Memory B cell (primary cell): ENCODE measurements at regions not wholly inside any gene's neighbourhood (a gene's known extent, or its start where the extent isn't known, plus 50 kb on each side); places are given as distances from the start of the nearest gene placed in this dataset.
"Not testable (repeated sequence)": the region's sequence is repeated elsewhere in the genome, so short reads cannot be mapped to it uniquely, and the experiment has no call there.

ENCODE experiments used
- ATAC-seq: fragments of 150-1000 bp; cut with Tn5 transposase; 2 replicates; pipeline ENCODE4 v1.10.0; 2021; ENCODE audit warnings: low read depth, mild to moderate bottlenecking, moderate library complexity
- DNase-seq, 2 donors: peaks; one replicate each; pipeline ENCODE4 v3.0.0; 2022; ENCODE audit warnings: low spot score in 2 of 2
- H3K27ac Mint-ChIP-seq: one replicate; pipeline ENCODE4 v1.8.0; 2022; ENCODE audit warnings: mild to moderate bottlenecking, moderate library complexity, mixed read lengths
- H3K27me3 Mint-ChIP-seq: one replicate; pipeline ENCODE4 v1.8.0; 2022; ENCODE audit warnings: mixed read lengths
- H3K36me3 Mint-ChIP-seq: one replicate; pipeline ENCODE4 v1.8.0; 2022; ENCODE audit warnings: mild to moderate bottlenecking, mixed read lengths
- H3K4me1 Mint-ChIP-seq: one replicate; pipeline ENCODE4 v1.8.0; 2022; ENCODE audit warnings: mixed read lengths
- H3K4me3 Mint-ChIP-seq: one replicate; pipeline ENCODE4 v1.8.0; 2022; ENCODE audit warnings: mild to moderate bottlenecking, moderate library complexity, mixed read lengths
- H3K9me3 Mint-ChIP-seq: one replicate; pipeline ENCODE4 v1.8.0; 2022; ENCODE audit warnings: mixed read lengths

DNA sequence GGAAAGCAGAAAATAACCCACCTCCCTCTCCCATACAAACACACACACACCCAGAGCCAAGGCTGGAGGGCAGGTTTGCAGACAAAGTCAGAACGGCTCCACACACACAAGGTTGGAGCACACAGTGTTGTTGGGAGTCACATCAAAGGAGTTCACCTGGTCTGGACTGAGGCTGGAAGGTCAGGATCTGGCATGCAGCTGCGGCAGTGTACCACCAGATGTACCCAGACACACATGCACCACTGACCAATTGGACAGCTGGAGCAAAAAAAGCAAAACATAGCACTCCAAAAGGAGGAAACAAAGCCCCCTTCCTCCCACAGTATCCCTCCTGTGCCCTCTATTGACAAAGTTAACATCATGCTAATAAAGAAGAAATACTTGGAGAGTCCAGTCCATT is 94.6 kb upstream of the KIF2A start:
- Mint-ChIP-seq H3K4me1 (peaks cover 2% of the 10 kb centered on the region), H3K27ac (no peak overlapping the region), H3K27me3 (peaks cover 8% of the 10 kb centered on the region), H3K9me3 (peaks cover 2% of the 10 kb centered on the region), H3K36me3 (no peaks in the 10 kb centered on the region), H3K4me3 (no peak overlapping the region)
- DNase-seq (no peak), ATAC-seq (no peak)

DNA sequence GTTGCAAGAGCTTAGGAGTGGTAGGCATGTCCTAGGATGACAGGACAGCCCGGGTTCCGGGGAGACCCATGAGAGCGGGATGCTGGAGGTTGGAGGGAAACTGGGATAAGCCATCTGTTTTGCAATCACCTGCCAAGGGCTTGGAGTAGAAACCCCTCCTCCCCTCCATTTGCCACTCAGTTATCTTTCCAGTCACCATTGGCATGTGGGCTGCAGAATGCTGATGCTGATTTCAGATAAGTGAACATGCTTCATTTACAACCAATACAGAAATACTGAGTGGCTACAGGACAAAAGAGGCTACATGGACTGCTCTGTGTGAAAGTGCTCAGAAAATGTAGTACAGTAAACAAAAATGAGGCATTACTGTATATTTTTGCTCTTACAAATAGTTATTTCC is 93.4 kb upstream of the KIF2A start:
- H3K27me3 Mint-ChIP-seq = peaks cover 8% of the 10 kb centered on the region
- peaks cover 2% of the 10 kb centered on the region for H3K4me1 Mint-ChIP-seq
- DNase-seq (no peak), ATAC-seq (no peak)
- no peak overlapping the region for H3K4me3 Mint-ChIP-seq
- H3K27ac Mint-ChIP-seq = no peak overlapping the region
- no peaks in the 10 kb centered on the region for H3K36me3 Mint-ChIP-seq
- peaks cover 2% of the 10 kb centered on the region for H3K9me3 Mint-ChIP-seq

DNA sequence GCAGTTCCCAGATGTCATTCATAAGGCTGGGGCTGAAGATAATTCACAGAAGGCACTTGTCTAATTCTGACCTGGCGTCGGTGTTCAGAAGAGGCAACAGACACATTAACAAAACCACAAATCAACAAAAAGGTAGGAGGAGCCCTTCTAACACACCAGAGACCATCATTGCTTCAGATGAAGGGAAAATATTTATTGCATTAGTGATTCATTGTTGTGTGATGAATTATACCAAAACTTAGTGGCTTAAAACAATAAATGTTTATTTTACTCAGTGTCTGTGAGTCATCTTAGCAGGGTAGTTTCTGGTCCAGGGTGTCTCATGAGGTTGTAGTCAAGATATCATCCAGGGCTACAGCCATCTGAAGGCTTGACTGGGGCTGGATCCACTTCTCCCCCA is 91.3 kb upstream of the KIF2A start:
- H3K27me3 Mint-ChIP-seq = peaks cover 10% of the 10 kb centered on the region
- no peak for DNase-seq
- H3K4me3 Mint-ChIP-seq = no peak overlapping the region
- H3K27ac Mint-ChIP-seq = no peak overlapping the region
- no peaks in the 10 kb centered on the region for H3K36me3 Mint-ChIP-seq
- H3K4me1 Mint-ChIP-seq = peaks cover 2% of the 10 kb centered on the region
- no peak for ATAC-seq
- H3K9me3 Mint-ChIP-seq = peaks cover 2% of the 10 kb centered on the region

DNA sequence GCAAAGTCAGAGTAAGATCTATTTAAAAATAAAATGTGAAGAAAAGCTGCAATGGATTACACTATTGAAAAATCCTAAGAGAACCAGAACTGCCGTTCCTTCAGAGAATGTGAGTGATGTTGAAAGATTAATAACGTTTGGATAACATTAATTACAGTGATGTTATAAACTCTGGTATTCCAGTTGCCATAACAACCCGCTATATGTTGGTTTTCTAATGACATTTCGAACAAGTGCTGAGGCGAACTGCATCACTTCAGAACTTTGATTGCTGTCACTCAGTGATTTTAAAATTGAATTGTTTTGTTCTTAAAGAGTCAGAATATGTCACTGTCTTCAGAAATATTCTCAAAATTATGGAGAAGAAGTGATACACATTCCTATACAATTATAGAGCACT is 89.4 kb upstream of the KIF2A start:
- H3K27ac Mint-ChIP-seq, H3K9me3 Mint-ChIP-seq, DNase-seq, ATAC-seq, H3K4me3 Mint-ChIP-seq, H3K4me1 Mint-ChIP-seq, H3K36me3 Mint-ChIP-seq: not testable (repeated sequence)
- H3K27me3 Mint-ChIP-seq = peaks cover 11% of the 10 kb centered on the region

DNA sequence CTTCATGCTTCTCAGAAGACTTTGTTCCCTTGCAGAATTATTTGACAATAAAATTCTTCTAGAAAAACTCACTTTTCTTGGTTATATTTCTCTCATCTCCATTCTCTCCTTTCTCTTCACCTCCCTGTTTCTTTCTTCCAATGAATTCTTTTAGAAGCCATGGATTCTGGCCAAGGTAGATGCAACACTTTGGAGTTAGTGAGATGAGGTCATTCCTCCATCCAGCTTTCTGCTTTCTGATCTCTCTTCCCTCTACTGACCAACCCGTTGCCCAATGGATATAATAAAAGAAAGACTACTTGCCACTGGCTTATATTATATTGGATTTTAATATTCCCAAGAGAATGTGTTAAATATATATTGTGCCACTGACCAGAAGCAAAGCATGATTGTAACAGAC is 88.9 kb upstream of the KIF2A start:
- not testable (repeated sequence) for H3K27ac Mint-ChIP-seq, H3K4me3 Mint-ChIP-seq, ATAC-seq, H3K4me1 Mint-ChIP-seq, H3K9me3 Mint-ChIP-seq, DNase-seq, H3K36me3 Mint-ChIP-seq
- peaks cover 12% of the 10 kb centered on the region for H3K27me3 Mint-ChIP-seq

DNA sequence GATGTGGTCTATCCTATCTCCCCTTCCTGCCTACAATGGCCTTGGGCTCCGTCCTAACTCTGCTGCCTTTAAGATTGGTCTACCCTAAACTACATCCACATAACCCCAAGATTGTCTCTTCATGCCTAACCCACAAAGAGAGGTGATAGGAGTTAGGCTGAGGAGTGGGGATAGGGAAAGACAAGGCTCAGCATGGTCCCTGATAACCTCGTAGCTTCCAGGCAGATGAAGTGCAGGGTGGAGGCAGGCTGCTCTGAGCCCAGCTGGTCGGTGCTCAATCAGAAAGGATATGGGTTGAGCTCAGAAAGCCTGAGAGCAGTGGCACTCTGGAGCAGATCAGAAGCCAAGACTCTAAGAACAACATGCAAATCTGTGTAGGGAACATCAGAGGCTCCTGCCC is 87.1 kb upstream of the KIF2A start:
- not testable (repeated sequence) for H3K9me3 Mint-ChIP-seq, H3K4me3 Mint-ChIP-seq, ATAC-seq, H3K4me1 Mint-ChIP-seq, H3K36me3 Mint-ChIP-seq, DNase-seq, H3K27ac Mint-ChIP-seq
- H3K27me3 Mint-ChIP-seq = peaks cover 12% of the 10 kb centered on the region

DNA sequence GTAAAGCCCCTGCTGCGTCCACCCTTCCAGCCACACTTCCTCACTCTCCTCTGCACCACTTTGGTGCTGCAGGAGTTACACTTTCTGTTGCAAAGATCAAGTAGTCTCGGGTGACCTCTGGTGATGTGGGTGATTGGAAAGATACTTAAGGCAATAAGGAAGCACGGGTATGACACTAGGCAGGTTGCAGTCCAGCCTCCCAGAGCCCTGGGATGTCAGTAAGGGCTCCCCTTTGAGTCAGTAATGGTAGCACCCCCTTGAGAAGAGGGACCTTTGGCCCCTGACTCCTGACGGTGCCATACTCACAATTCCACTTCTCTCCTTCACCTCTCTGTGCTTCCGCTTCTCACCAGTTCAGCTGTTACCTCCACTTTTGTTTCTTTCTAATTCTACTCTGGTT is 84.1 kb upstream of the KIF2A start:
- DNase-seq, H3K9me3 Mint-ChIP-seq, ATAC-seq, H3K27ac Mint-ChIP-seq, H3K36me3 Mint-ChIP-seq, H3K27me3 Mint-ChIP-seq, H3K4me3 Mint-ChIP-seq, H3K4me1 Mint-ChIP-seq: not testable (repeated sequence)

DNA sequence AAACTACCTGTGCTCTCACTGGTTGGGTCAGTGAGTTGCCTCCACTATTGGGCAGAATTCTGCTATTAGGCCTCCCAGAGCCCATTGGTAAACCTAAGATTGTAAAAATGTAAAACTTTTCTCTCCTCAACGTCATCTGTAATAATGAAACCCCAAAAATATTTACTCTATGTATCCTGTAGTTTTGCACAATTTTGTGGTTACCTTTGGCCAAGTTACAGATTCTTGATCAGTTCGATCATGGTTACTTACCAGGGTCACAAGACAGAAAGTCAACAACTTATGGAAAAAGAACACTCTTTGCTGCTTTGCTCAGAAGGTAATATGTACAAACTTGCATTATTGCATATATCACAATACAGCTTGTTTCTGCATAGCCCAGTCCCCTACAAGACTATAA is 83.7 kb upstream of the KIF2A start:
- H3K27ac Mint-ChIP-seq, ATAC-seq, H3K36me3 Mint-ChIP-seq, H3K27me3 Mint-ChIP-seq, H3K9me3 Mint-ChIP-seq, DNase-seq, H3K4me3 Mint-ChIP-seq, H3K4me1 Mint-ChIP-seq: not testable (repeated sequence)

DNA sequence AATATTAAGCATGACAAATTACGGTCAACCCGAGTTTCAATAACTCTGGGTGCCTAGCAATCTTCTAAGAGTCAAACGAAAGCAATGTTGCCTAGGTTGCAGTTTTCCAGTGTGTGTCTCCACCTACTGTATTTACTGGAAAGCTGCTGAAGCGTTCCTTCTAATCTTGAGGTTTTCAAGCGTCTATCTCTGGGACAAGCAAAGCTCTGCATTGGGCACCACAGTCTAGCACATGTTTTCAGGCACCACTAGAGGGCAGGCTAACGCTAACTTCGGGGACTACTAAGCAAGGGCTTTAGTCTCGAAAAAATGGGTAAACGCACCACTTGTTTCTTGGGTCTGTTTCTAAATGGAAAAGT is 82.7 kb upstream of the KIF2A start:
- not testable (repeated sequence) for H3K9me3 Mint-ChIP-seq, H3K4me1 Mint-ChIP-seq, H3K27me3 Mint-ChIP-seq, H3K36me3 Mint-ChIP-seq
- peak overlapping the region; percentile 90 for H3K27ac Mint-ChIP-seq
- ATAC-seq (peak; percentile 94), DNase-seq (peak; percentile 56 to 71)
- H3K4me3 Mint-ChIP-seq = peak overlapping the region; percentile 83

DNA sequence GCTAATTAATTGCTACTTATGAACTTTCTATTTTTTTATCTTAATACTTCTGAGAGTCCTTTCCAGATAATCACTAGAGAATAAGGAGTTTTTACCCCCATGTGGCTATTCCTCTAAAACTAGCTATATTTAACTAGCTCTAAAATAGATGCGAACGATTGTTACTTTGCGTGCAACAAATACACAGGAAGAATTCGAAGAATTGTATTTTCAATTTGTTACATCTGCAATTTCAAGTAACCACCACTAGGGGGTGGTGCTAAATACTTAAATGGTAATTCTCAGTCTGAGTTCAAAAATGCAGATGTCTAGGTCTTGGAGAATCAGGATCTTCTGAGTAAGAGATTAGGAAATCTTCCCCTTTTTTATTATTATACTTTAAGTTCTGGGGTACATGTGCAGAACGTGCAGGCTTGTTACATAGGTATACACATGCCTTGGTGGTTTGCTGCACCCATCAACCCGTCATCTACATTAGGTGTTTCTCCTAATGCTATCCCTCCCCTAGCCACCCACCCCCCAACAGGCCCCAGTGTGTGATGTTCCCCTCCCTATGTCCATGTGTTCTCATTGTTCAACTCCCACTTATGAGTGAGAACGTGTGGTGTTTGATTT is 80.9 kb upstream of the KIF2A start:
- not testable (repeated sequence) for DNase-seq

DNA sequence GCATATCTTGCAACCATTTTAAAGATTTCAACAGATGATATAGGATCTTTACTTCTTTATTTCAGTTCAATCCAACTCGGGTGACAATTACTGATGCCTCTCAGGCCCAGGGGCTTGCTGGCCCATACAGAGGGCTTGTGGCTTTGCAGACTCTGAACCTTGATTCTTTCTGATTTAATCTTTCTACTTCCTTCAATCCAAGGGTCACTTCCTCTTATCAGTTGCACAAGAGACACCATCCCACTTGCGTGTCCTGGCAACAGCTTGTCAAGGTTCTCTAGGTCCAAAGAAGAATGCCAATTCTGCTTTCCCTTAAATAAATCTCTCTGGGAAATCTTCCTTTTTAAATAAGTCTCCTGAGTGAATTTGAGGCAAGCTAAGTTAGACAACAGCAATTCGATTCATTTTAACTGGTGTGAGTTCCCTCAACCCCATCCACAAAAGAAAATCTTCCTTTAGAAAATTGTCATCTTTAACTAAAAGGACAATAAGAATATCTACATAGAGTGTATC is 75.1 kb upstream of the KIF2A start:
- H3K36me3 Mint-ChIP-seq, H3K9me3 Mint-ChIP-seq, DNase-seq, H3K27me3 Mint-ChIP-seq, H3K4me3 Mint-ChIP-seq, H3K27ac Mint-ChIP-seq, H3K4me1 Mint-ChIP-seq, ATAC-seq: not testable (repeated sequence)

More for the DNA sequence above, 80.9 kb upstream of the KIF2A start:
- not testable (repeated sequence) for H3K27ac Mint-ChIP-seq, ATAC-seq, H3K9me3 Mint-ChIP-seq, H3K27me3 Mint-ChIP-seq, H3K4me1 Mint-ChIP-seq, H3K36me3 Mint-ChIP-seq, H3K4me3 Mint-ChIP-seq

DNA sequence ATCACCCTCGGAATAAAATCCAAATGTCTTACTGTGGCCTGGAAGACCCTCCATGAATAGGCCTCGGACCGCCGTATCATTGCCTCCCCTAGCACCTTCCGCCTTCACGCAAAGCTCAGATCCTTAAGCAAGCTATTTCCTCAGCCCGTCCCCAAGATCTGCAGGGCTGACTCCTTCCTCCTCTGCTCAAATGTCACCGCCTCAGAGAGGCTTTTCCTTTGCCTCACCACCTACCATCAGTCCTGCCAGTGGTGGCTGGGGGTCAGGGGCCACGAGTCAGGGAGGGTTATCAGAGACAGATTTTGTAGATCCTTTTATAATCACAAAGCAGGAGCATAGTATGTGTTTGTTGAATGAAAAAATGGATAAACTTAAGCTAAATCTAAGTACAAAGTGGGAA is 74.4 kb upstream of the KIF2A start:
- Mint-ChIP-seq H3K27me3 (peaks cover 5% of the 10 kb centered on the region), H3K36me3 (no peaks in the 10 kb centered on the region), H3K4me1 (peaks cover 2% of the 10 kb centered on the region), H3K4me3 (no peak overlapping the region), H3K9me3 (no peaks in the 10 kb centered on the region), H3K27ac (no peak overlapping the region)
- ATAC-seq (no peak), DNase-seq (no peak)

DNA sequence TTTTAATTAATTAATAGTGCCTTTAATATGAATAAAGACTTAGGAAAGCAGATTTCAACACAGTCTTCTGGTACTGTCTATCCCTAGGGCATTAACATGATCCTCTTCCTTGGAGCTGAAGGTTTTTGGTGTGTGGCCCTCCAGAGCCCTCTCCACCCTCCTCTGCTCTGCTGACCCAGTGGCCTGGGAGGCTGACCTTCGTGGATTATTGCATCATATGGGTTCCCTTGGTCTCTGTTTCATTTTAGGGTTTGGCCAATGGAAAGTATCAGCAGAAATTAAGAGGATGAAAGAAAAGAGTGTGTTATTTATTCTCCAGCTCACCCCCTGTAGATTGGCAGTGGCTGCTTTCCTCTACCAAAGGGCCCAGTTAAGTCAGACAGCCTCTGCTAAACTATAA is 73.8 kb upstream of the KIF2A start:
- not testable (repeated sequence) for H3K36me3 Mint-ChIP-seq, H3K4me3 Mint-ChIP-seq, H3K9me3 Mint-ChIP-seq, DNase-seq, H3K27ac Mint-ChIP-seq, ATAC-seq, H3K27me3 Mint-ChIP-seq, H3K4me1 Mint-ChIP-seq

DNA sequence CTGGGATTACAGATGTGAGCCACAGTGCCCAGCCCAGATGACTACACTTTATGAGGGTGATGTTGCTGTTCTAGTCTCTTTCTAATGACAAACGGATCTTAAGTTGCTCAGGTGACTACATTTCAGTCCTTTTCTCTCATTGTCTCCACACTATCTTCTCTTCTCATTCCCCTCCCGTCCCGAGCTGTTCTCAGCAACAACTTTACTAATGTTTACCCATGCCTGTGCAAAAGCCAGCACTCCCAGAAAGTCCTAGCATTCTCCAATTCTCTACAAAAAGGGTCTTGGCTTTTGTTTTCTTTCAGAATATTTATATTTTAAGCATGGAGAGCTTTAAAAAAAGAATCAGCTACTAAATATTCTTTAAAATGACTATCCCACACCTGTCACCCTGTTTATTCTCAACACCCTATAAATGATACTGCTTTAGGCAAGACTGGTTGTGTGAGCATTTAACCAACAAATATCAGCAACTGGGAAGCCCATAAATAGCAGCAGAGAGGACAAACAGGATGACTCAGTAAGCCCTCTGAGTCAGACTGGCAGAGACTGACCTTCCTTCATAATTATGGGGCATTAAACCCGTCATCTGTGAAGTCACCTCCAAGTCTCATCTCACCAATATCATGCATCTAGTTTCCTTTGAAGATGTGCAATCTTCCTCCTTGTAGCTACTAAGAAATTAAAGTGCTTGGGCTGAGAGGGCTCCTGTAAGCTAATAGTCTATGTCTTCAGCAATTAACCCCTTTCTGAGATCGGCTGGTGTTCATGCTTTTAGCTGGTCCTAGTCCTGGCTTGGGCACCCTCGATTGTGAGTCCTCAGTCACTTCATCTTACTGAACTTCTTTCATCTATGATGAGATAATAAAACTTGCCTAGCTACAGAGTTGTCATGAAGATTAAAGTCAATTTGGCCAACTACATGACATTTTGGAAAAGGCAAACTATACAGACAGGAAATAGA is 72.6 kb upstream of the KIF2A start:
- H3K27me3 Mint-ChIP-seq, H3K36me3 Mint-ChIP-seq, DNase-seq, H3K4me3 Mint-ChIP-seq, ATAC-seq, H3K9me3 Mint-ChIP-seq, H3K27ac Mint-ChIP-seq, H3K4me1 Mint-ChIP-seq: not testable (repeated sequence)
